Fibroblast of villous mesenchyme (primary cell): ENCODE measurements at regions not wholly inside any gene's neighbourhood (a gene's known extent, or its start where the extent isn't known, plus 50 kb on each side); places are given as distances from the start of the nearest gene placed in this dataset.
A peak's percentile ranks its signal among the peaks of the same experiment; 100 is the strongest.

Experiments used
- DNase-seq: peaks from one replicate; pipeline ENCODE4 v3.0.0-alpha.2; 2010; ENCODE audit warnings: low read depth
- H3K4me3 ChIP-seq: 2 replicates; pipeline ENCODE4 v1.5.1; 2011; ENCODE audit warnings: low read depth, mild to moderate bottlenecking, low read length
- TF ChIP-seq, protein P1 (sequence below): IDR thresholded peaks from 2 replicates; pipeline ENCODE4 v1.5.1; 2012; ENCODE audit warnings: low read depth, mild to moderate bottlenecking, low read length; ENCODE audit not compliant: insufficient read depth

DNA sequence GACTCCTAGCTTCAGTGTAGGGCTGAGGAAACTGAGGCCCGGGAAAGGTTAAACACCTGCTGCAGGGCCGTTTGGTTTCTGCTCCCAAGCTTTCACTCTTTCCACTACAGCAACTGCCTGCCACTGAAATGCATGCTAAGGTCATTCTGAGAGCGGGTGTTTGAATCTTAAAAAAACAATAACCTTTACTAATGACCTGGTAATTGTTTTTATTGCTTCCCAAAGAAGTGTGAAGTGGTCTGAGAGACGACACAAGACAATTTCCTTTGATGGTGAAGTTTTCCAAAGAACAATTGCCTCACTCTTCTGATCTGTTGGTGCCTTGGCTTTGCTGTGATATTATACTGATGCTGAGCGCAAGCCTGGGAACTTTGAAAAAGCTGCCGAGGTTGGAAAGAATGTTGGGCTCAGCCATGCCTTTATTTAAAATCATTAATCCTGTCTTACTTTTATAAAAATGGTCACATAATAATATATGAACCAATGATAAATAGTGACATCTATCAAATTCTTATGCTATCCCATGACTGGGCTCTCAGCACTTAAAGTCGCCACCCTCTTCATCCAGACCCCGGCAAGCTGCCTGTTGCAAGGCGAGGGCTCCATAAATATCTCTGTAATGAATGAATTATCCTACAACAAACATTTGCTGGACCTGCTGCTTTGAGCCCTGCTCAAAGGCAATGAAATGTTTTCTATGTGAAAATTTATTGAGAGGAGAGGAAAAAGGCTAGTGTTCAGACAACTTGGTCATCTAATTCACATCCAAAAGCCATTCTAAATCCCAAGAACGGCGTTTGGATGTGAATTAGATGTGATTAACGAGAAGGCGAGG, 67.8 kb upstream of the SOD3 start:
- H3K4me3 ChIP-seq = no peak overlapping the region
- DNase-seq = no peak
- TF ChIP-seq, protein P1, sequence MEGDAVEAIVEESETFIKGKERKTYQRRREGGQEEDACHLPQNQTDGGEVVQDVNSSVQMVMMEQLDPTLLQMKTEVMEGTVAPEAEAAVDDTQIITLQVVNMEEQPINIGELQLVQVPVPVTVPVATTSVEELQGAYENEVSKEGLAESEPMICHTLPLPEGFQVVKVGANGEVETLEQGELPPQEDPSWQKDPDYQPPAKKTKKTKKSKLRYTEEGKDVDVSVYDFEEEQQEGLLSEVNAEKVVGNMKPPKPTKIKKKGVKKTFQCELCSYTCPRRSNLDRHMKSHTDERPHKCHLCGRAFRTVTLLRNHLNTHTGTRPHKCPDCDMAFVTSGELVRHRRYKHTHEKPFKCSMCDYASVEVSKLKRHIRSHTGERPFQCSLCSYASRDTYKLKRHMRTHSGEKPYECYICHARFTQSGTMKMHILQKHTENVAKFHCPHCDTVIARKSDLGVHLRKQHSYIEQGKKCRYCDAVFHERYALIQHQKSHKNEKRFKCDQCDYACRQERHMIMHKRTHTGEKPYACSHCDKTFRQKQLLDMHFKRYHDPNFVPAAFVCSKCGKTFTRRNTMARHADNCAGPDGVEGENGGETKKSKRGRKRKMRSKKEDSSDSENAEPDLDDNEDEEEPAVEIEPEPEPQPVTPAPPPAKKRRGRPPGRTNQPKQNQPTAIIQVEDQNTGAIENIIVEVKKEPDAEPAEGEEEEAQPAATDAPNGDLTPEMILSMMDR = no peak

DNA sequence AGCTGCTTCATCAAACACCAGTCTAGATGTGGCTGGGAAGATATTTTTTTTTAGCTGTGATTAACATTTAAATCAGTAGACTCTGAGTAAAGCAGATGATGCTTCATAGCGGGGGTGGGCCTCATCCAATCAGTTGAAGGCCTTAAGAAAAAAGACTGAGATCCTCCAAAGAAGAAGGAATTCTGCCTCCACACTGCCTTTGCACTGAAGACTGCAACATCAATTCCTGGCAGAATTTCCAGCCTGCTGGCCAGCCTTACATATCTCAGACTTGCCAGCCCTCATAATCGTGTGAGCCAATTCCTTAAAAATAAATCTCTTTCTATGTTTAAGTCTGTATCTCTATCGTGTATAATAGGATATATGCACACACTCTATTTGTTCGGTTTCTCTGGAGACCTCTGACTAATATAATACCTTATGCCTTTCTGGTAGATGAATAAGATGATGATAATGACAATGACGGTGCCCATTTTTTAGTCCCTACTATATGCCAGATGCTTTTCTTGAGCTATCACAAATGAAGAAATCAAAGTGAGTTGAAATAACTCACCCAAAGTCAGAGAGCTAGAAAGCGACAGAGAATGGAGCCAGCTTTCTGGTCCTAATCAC, 66.1 kb upstream of the SOD3 start:
- no peak overlapping the region for H3K4me3 ChIP-seq
- TF ChIP-seq, protein P1 = no peak
- no peak for DNase-seq

DNA sequence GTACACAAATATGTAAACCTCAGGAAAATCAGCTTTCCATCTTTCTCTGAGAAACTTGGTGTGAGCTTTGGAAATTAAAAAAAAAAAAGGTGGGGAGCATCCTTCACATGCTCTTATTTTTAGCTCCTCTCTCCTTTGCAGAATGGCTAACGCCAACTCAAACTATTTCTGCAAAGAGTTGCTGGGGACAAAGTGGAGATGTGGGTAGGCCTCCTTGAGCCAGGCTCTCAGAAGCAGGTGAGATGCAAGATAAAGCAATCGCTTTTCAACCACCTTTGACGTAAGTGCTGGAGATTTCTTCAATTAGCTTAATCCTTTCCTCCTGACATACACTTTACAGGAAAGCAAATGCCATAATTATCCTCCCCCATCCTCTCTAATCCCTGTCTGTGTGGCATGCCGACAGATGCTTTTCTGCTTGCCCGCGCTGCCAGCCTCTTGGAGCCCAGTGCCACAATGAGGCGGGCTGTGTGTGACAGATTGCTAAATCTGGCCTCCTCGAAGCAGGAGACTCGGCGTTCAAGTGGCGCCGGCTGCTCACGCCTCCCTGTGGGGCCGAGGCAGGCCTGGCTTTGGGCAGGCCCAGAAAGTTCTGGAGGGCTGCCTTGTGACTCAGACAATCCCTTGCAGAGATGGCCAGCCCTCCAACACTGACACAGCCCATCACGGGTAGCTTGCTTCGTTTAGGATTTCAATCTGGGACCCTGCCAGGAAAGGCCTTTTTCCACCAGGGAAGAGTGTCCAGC, 64.9 kb upstream of the SOD3 start:
- TF ChIP-seq, protein P1 = no peak
- no peak overlapping the region for H3K4me3 ChIP-seq
- no peak for DNase-seq

DNA sequence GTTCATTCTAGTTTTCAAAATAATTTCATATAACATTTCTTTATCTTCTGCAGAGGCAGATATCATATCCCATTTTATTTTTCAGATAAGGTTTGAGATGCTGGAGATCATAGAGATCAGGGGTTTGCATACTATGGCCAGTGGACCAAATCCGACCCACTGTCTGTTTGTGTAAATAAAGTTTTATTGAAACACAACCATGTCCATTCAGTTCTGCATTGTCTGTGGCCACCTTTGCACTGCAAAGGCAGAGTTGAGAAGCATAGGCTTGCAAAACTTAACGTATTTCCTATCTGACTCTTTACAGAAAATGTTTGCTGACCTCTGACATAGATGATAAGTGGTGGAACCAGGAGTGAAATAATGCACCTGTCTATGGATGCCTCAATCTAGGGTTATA, 63.9 kb upstream of the SOD3 start:
- TF ChIP-seq, protein P1 = no peak
- no peak overlapping the region for H3K4me3 ChIP-seq
- DNase-seq = no peak

DNA sequence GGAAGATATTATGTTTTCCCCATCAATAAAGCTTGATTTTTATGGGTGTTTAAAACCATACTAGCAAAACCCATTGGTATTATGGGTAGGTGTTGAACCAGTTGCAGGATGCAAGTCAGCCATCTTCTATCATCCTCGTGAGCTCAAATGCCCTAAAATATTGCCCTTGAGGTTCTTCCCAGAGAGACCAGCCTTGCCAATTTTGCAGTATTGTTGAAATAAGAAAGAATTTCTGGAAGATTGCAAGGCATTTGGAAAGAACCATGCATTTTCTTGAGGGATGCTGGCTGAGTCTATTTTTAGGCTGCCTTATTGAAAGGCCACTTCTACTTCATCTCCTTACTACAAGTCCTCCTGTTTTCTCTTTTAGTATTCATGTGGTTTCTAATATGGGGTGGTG, 60.9 kb upstream of the SOD3 start:
- H3K4me3 ChIP-seq = no peak overlapping the region
- TF ChIP-seq, protein P1 = no peak
- no peak for DNase-seq

DNA sequence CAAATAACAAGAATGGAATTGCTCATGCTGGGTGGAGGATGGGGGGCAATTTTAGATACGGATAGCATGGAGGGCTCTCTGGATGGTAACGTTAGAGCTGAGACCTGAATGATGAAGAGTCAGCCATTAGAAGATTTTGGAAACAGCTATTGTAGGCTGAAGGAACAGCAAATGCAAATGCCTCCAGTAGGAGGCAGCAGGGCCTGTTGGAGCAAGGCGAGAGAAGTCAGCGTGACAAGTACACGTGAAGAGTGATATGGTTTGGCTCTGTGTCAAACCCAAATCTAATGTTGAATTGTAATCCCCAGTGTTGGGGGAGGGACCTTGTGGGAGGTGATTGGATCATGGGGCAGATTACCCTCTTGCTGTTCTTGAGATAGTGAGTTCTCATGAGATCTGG, 59.3 kb upstream of the SOD3 start:
- DNase-seq = peak; percentile 39
- TF ChIP-seq, protein P1 = peak; percentile 61
- H3K4me3 ChIP-seq = no peak overlapping the region
